DMS114 treated with DMSO at 0.1 percent for 48 hours (cell line): ENCODE measurements at regions not wholly inside any gene's neighbourhood (a gene's known extent, or its start where the extent isn't known, plus 50 kb on each side); places are given as distances from the start of the nearest gene placed in this dataset.

Experiments used
- DNase-seq: peaks from one replicate; lab custom pipeline; 2025; ENCODE audit not compliant: unreplicated experiment; lab: John Stamatoyannopoulos, UW

- no peak for DNase-seq
Observed at GRCh38 chr6:166010136-166010960, 157.3 kb downstream of the TBXT start.

DNA sequence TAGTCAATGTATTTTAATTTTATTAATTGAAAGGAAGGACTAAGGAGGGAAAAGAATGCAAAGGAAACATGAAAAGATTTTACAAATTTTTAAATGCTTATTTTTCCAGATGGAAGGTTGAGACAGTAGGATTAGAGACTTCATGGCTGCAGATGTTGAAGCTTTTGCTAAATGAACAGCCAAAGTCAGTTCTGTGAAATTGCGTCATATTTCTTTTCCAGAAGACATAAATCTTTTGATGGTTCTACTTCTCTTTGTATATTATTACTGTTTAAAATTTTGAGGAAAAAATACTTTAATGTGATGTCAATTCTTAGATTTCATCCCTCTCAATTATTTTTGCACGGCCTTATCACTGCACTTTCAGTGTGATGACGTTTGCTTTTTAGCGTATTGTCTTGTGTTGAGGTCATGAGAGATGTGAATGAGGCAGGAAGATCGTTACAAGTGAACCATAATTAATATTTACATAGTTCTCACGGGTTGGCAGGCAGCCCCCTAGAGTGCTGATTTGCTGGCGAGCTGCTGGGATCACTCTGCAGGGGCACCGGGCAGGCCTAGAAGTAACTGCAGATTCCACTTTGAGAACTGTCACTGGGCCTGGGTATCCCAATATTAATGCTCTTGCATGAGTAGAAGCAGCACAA, 158.1 kb downstream of the TBXT start:
- no peak for DNase-seq

- DNase-seq: no peak
Observed at GRCh38 chr6:166008441-166009369, 158.9 kb downstream of the TBXT start.

DNA sequence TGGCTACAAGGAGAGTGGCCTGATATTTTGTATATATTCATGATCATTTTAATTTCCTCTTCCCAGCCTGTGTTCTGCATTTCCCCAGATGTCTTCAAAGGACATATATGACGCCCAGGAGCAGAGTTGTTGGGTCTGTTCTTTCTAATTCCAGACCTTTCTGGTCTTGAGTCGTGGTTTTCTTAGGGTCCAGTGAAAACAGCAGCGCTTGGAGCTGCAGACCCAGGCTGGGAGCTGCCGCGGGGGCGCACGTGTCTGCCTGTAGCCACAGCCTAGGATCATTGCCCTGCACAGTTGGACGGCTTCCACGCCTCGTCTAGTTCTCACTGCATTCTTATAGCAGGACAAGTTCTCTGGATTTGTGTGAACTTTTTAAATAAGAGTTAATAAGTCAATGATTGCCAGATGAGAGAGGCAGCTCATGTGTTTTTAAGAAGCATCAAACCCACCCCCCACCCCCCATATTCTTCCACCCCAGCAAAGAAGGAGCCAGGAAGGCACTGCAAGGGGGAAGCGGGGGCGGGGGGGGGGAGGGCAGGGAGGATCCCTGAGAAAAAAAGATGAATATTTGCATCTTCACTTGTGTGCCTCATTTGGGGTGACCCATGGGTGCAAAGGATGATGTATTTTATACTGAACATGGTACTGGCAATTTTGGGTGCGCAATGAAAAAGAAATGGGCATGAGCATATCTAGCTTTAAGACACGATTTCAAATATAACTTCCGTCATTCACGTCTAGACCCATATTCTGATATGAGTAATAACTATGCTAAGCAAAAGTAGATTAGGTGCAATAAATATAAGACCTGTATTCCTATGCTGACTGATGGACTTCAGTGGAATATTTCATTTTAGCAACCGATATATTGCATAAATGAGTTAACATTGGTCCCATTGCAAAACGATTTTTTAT, 160.0 kb downstream of the TBXT start:
- no peak for DNase-seq

GRCh38 chr6:166006900-166007301, 160.8 kb downstream of the TBXT start:
- DNase-seq: no peak

DNA sequence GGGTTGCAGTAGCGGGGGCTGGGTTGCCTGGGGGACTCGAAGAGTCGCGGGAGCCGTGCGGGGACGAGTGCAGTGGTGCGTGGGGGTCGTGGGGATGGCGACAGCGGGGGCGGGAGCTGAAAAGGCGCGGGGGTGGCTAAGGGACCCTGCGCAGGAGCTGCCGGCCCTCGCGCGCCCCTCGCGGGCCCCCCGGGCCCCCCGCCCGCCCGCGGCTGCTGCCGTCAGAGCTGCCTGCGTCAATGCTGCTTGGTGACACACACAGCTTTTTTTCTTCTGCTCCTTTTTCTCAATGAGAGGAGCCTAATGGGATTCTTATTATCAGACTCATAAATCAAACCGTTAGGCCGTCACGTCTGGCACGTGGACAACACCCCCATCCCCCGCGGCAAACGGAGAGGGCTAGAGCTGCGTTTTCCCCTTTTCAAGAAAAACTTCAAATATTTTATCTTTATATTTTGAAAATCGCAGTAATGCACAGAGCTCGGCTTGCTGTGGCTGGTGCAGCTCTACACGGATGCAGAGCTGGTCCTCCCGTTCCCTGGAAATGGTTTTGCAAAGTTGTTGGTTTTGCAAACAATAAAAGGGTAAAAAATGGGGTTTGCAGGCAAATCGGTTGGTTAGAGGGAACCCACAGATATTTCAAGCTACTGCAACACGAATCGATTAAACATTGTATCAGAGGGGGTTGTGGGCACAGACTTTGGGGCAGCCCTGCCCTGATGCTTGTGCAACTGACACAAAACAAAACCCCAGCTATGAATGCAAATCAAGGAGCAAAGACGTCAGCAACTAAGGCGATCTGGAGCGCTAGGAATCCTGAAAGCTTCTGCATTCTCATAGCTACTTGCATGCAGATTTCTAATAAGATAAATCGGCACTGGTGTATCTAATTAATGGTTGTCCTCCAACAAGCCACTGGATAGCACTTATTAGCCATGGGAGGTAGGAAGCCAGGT, 161.4 kb downstream of the TBXT start:
- DNase-seq: no peak

DNA sequence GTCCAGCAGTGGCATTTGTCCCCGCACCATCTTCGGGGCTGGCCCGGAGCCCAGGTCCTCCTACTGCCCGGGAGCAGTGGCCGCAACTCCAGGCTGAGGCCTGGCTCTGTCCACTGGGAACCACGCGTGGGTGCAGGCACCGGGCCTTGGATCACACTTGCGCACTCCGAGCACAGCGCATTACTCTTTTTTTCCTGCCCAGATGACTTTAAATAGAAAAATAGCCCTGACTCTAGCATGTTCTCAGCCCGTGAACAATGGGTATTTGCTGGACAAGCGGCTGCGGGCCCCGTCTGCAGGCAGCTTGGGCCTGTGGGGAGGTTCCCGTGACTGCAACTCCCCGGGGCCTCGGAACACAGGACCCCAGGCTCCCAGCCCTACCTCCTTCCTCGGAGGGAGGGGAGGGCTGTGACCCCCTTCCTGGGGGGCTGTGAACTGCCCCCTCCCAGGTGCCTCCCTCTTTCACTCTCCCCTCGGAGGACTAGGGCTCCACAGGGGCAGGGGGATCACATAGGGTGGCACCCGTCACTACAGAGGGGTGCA, 162.2 kb downstream of the TBXT start:
- no peak for DNase-seq

- no peak for DNase-seq
Observed at GRCh38 chr6:166004876-166005275, 162.8 kb downstream of the TBXT start.

DNA sequence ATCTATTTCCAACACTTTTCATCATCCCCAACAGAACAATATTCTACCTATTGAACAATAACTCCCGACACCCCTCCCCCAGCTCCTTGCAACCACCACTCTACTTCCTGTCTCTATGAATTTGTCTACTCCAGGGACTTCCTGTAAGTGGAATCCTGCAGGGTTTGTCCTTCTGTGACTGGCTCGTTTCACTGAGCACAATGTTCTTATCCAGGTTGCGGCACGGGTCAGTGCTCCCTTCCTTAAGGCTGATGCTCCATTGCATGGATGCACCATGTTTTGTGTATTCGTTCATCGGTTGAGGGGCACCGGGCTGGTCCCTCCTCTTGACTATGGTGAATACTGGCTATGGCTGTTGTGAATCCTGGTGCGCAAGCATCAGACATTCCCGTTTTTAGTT, 163.2 kb downstream of the TBXT start:
- DNase-seq: no peak

DNA sequence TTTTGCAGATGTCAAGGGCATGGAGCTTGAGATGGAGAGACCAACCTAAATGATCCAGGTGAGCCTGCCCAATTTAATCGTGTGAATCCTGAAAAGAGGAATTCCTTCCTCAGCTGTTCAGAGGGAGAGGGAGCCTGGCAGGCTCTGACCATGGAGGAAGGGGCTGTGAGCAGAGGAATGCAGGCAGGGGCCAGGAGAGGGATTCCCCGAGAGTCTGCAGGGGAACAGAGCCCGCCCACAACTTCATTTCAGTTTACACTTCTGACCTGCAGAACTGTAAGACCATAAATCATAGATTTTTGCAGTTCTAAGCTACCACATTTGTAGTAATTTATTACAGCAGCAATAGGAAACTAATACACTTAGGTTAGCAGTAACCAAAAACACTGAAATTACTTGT, 164.1 kb downstream of the TBXT start:
- DNase-seq: no peak

GRCh38 chr6:166001359-166001758, 166.3 kb downstream of the TBXT start:
- DNase-seq: no peak

- DNase-seq: no peak
Observed at GRCh38 chr6:165999279-165999678, 168.4 kb downstream of the TBXT start.

GRCh38 chr6:165998072-165998471, 169.6 kb downstream of the TBXT start:
- no peak for DNase-seq

- no peak for DNase-seq
Observed at GRCh38 chr6:165991341-165991740, 176.3 kb downstream of the TBXT start.

- DNase-seq: no peak
Observed at GRCh38 chr6:165990216-165990615, 177.4 kb downstream of the TBXT start.

GRCh38 chr6:165988757-165989456, 178.7 kb downstream of the TBXT start:
- no peak for DNase-seq

GRCh38 chr6:165988302-165988756, 179.3 kb downstream of the TBXT start:
- no peak for DNase-seq
